Loucy (cell line): ENCODE measurements at regions not wholly inside any gene's neighbourhood (a gene's known extent, or its start where the extent isn't known, plus 50 kb on each side); places are given as distances from the start of the nearest gene placed in this dataset.

Experiments
- H2AFZ ChIP-seq: fragments of 200-600 bp; sonication (generic); 2 replicates; pipeline ENCODE4 v1.6.0; 2016; ENCODE audit warnings: antibody characterized with exemption, mild to moderate bottlenecking, low read length, moderate library complexity
- H3F3A ChIP-seq: fragments of 200-600 bp; 2 replicates; pipeline ENCODE4 v1.6.0; 2016; ENCODE audit warnings: antibody characterized with exemption, low read depth, mild to moderate bottlenecking
- H3K27me3 ChIP-seq: fragments of 200-600 bp; sonication (generic); 2 replicates; pipeline ENCODE4 v1.6.1; 2014; ENCODE audit warnings: low read length, mild to moderate bottlenecking; ENCODE audit not compliant: insufficient read depth, poor library complexity, severe bottlenecking
- H3K36me3 ChIP-seq: fragments of 200-600 bp; sonication (generic); 2 replicates; pipeline ENCODE4 v1.6.1; 2016; ENCODE audit warnings: low read length; ENCODE audit not compliant: insufficient read depth
- H3K4me1 ChIP-seq: fragments of 200-600 bp; sonication (generic); 2 replicates; pipeline ENCODE4 v1.5.1; 2014; ENCODE audit warnings: low read length, mild to moderate bottlenecking; ENCODE audit not compliant: insufficient read depth, poor library complexity, severe bottlenecking
- H3K4me2 ChIP-seq: fragments of 200-600 bp; sonication (generic); 2 replicates; pipeline ENCODE4 v1.6.0; 2014; ENCODE audit warnings: antibody characterized with exemption, low read length, low read depth, mild to moderate bottlenecking; ENCODE audit not compliant: poor library complexity, severe bottlenecking
- H3K4me3 ChIP-seq: fragments of 200-600 bp; sonication (generic); 2 replicates; pipeline ENCODE4 v1.5.1; 2014; ENCODE audit warnings: low read length, mild to moderate bottlenecking, mixed read lengths; ENCODE audit not compliant: poor library complexity, severe bottlenecking
- H3K79me2 ChIP-seq: fragments of 200-600 bp; sonication (generic); 2 replicates; pipeline ENCODE4 v1.6.1; 2014; ENCODE audit warnings: low read length; ENCODE audit not compliant: insufficient read depth
- H3K9ac ChIP-seq: fragments of 200-600 bp; sonication (generic); 2 replicates; pipeline ENCODE4 v1.6.0; 2014; ENCODE audit warnings: mild to moderate bottlenecking, low read depth, low read length, moderate library complexity; ENCODE audit not compliant: poor library complexity, severe bottlenecking
- H3K9me2 ChIP-seq: fragments of 200-600 bp; sonication (generic); replicated peaks from 2 replicates; pipeline ENCODE4 v1.6.1; 2016; ENCODE audit warnings: low read depth, low read length, mixed read lengths
- H3K9me3 ChIP-seq: fragments of 200-600 bp; sonication (generic); 2 replicates; pipeline ENCODE4 v1.6.1; 2014; ENCODE audit warnings: mild to moderate bottlenecking, antibody characterized with exemption, low read length, low read depth; ENCODE audit not compliant: insufficient read depth
- H4K20me1 ChIP-seq: fragments of 200-600 bp; sonication (generic); 2 replicates; pipeline ENCODE4 v1.6.0; 2014; ENCODE audit warnings: antibody characterized with exemption, low read length, mild to moderate bottlenecking; ENCODE audit not compliant: insufficient read depth, poor library complexity, severe bottlenecking
- EZH2phosphoT487 ChIP-seq: fragments of 200-600 bp; IDR thresholded peaks from 2 replicates; pipeline ENCODE4 v1.6.1; 2018; ENCODE audit warnings: antibody characterized with exemption, mild to moderate bottlenecking, moderate library complexity, borderline replicate concordance
- TF ChIP-seq, protein P1 (sequence below): fragments of 200-600 bp; sonication (generic); conservative IDR thresholded peaks from 2 replicates; pipeline ENCODE4 v1.5.1; 2014; ENCODE audit warnings: mild to moderate bottlenecking, antibody characterized with exemption, low read length

DNA sequence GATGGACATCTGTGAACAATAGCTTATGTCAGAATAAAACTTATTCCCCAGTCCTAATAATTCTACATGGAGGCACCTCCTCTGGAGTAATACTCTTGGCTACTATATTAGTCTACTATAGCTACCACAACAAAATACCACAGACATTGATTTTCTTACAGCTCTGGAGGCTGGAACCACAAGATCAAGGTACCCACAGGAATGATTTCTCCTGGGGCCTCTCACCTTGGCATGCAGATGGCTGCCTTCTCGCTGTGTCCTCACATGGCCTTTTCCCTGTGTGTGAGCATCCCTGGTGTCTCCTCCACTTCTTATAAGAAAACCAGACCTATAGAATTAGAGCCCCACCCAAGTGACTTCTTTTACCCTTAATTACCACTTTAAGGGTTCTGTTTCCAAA is 244.3 kb downstream of the BARHL2 start:
- no peak overlapping the region for H3K4me2 ChIP-seq

DNA sequence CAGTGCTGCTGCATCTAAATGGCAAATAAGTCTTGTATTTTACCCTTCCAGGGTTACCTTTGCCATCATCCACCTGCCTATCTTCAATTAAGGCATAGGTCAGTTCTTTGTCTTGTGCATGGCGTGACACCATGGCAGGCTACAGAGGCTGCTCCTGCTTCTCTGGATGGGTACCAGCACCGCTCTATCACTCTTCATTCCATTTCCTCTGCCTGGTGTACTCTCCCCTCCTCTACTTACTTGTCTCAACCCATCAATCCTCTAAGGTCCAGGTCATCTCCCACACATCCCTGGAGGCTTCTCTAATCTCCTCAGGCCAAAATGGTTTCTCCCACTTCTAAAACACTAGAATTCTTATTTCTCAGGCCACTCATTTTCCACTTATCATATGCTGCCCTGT is 257.5 kb downstream of the BARHL2 start:
- H4K20me1 ChIP-seq, result no peaks in the 10 kb centered on the region
- no peaks in the 10 kb centered on the region for H3K27me3 ChIP-seq
- no peaks in the 10 kb centered on the region for H3K9me2 ChIP-seq
- H3K4me3 ChIP-seq, result no peak overlapping the region
- no peaks in the 10 kb centered on the region for H3K36me3 ChIP-seq
- H3K79me2 ChIP-seq, result no peaks in the 10 kb centered on the region
- no peaks in the 10 kb centered on the region for H3F3A ChIP-seq
- H3K9me3 ChIP-seq, result no peaks in the 10 kb centered on the region
- TF ChIP-seq EZH2phosphoT487, result no peak
- TF ChIP-seq, protein P1, sequence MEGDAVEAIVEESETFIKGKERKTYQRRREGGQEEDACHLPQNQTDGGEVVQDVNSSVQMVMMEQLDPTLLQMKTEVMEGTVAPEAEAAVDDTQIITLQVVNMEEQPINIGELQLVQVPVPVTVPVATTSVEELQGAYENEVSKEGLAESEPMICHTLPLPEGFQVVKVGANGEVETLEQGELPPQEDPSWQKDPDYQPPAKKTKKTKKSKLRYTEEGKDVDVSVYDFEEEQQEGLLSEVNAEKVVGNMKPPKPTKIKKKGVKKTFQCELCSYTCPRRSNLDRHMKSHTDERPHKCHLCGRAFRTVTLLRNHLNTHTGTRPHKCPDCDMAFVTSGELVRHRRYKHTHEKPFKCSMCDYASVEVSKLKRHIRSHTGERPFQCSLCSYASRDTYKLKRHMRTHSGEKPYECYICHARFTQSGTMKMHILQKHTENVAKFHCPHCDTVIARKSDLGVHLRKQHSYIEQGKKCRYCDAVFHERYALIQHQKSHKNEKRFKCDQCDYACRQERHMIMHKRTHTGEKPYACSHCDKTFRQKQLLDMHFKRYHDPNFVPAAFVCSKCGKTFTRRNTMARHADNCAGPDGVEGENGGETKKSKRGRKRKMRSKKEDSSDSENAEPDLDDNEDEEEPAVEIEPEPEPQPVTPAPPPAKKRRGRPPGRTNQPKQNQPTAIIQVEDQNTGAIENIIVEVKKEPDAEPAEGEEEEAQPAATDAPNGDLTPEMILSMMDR, result no peak
- H3K4me1 ChIP-seq, result no peaks in the 10 kb centered on the region
- no peak overlapping the region for H3K9ac ChIP-seq
- H2AFZ ChIP-seq, result no peak overlapping the region
- no peak overlapping the region for H3K4me2 ChIP-seq

More for the DNA sequence above, 244.3 kb downstream of the BARHL2 start:
- Histone ChIP-seq H3K36me3 (no peaks in the 10 kb centered on the region), H3K79me2 (no peaks in the 10 kb centered on the region), H2AFZ (no peak overlapping the region), H4K20me1 (no peaks in the 10 kb centered on the region), H3K9me2 (no peaks in the 10 kb centered on the region), H3K27me3 (no peaks in the 10 kb centered on the region), H3K4me3 (no peak overlapping the region), H3K4me1 (no peaks in the 10 kb centered on the region), H3K9ac (no peak overlapping the region), H3F3A (no peaks in the 10 kb centered on the region), H3K9me3 (no peaks in the 10 kb centered on the region)
- no peak for TF ChIP-seq EZH2phosphoT487
- TF ChIP-seq, protein P1, result no peak

DNA sequence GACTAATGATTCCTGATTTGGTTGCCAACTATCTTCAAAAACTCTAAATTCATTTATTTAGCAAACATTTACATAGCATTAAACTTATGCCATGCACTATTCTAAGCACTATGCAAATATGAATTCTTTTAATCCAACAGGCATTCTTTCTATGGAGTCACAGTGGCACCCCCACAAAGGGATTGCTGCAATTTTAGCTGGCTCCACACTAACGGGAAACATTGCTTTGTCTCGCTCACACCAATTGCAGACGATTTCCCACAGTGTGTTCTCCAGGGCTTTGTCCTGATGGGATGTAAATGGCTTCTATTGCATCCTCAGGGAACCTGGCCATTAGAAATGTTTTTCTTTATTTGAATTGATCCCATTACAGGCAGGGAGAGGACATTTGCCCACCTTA is 259.1 kb downstream of the BARHL2 start:
- no peaks in the 10 kb centered on the region for H3K27me3 ChIP-seq
- H3K4me1 ChIP-seq, result no peaks in the 10 kb centered on the region
- TF ChIP-seq, protein P1, result no peak
- TF ChIP-seq EZH2phosphoT487, result no peak
- H2AFZ ChIP-seq, result no peak overlapping the region
- no peaks in the 10 kb centered on the region for H3K9me3 ChIP-seq
- H3K79me2 ChIP-seq, result no peaks in the 10 kb centered on the region
- H3K36me3 ChIP-seq, result no peaks in the 10 kb centered on the region
- H3K9ac ChIP-seq, result no peak overlapping the region
- H3K4me2 ChIP-seq, result no peak overlapping the region
- no peaks in the 10 kb centered on the region for H4K20me1 ChIP-seq
- no peaks in the 10 kb centered on the region for H3K9me2 ChIP-seq
- no peaks in the 10 kb centered on the region for H3F3A ChIP-seq
- H3K4me3 ChIP-seq, result no peak overlapping the region
